ENCODE measurements at regions not wholly inside any gene's neighbourhood (a gene's known extent, or its start where the extent isn't known, plus 50 kb on each side); places are given as distances from the start of the nearest gene placed in this dataset.
"Not testable (repeated sequence)": the region's sequence is repeated elsewhere in the genome, so short reads cannot be mapped to it uniquely, and the experiment has no call there.

GRCh38 chr12:107184359-107184930, 91.1 kb upstream of the CRY1 start:
- Histone ChIP-seq H3K9me3 (ENCODE audit: control extremely low read depth in 1 of 5, control insufficient read depth in 4 of 5, insufficient read depth in 2 of 5, low read depth in 1 of 5, low read length in 4 of 5) (peaks cover 0 to 3% (median 0%) of the 10 kb centered on the region in 5 experiments), H3K4me1 (ENCODE audit: control extremely low read depth in 1 of 4, control insufficient read depth in 4 of 4, insufficient read depth in 4 of 4, low read length in 3 of 4) (no peaks in the 10 kb centered on the region), H3K27me3 (replicated peaks in 2 of 5; ENCODE audit: control insufficient read depth in 4 of 5, insufficient read depth in 5 of 5, low read length in 4 of 5) (peaks cover 0 to 3% (median 0%) of the 10 kb centered on the region in 5 experiments), H3K36me3 (ENCODE audit: control insufficient read depth in 4 of 4, insufficient read depth in 4 of 4, low read length in 3 of 4) (no peaks in the 10 kb centered on the region), H3K27ac (ENCODE audit: insufficient read depth in 1 of 2, low read depth in 1 of 2, low read length in 2 of 2, poor library complexity in 1 of 2, severe bottlenecking in 2 of 2) (no peak overlapping the region), H3K4me3 (ENCODE audit: control insufficient read depth in 1 of 7, extremely low read depth in 1 of 7, insufficient read depth in 4 of 7, low read depth in 2 of 7, low read length in 6 of 7) (no peak overlapping the region)
- no peak for DNase-seq
- ChIA-PET POLR2A (no interaction called here), CTCF (no interaction called here)
- WGBS (ENCODE audit: insufficient coverage), result 0% methylated on average over 1 of the region's 5 CpGs

GRCh38 chr12:107196681-107197080, 103.3 kb upstream of the CRY1 start:
- no peaks in the 10 kb centered on the region for H3K4me1 ChIP-seq (ENCODE audit: control extremely low read depth in 1 of 4, control insufficient read depth in 4 of 4, insufficient read depth in 4 of 4, low read length in 3 of 4)
- H3K36me3 ChIP-seq (ENCODE audit: control insufficient read depth in 4 of 4, insufficient read depth in 4 of 4, low read length in 3 of 4), result no peaks in the 10 kb centered on the region
- H3K27me3 ChIP-seq (replicated peaks in 2 of 5; ENCODE audit: control insufficient read depth in 4 of 5, insufficient read depth in 5 of 5, low read length in 4 of 5), result peaks cover 0 to 4% (median 0%) of the 10 kb centered on the region in 5 experiments
- peaks cover 0 to 4% (median 0%) of the 10 kb centered on the region in 5 experiments for H3K9me3 ChIP-seq (ENCODE audit: control extremely low read depth in 1 of 5, control insufficient read depth in 4 of 5, insufficient read depth in 2 of 5, low read depth in 1 of 5, low read length in 4 of 5)
- POLR2A ChIA-PET, result no interaction called here
- WGBS (ENCODE audit: insufficient coverage), result 71% methylated on average over 2 of the region's 2 CpGs
- H3K27ac ChIP-seq (ENCODE audit: insufficient read depth in 1 of 2, low read depth in 1 of 2, low read length in 2 of 2, poor library complexity in 1 of 2, severe bottlenecking in 2 of 2), result no peak overlapping the region
- no peak for DNase-seq
- H3K4me3 ChIP-seq (ENCODE audit: control insufficient read depth in 1 of 7, extremely low read depth in 1 of 7, insufficient read depth in 4 of 7, low read depth in 2 of 7, low read length in 6 of 7), result no peak overlapping the region
- CTCF ChIA-PET, result no interaction called here

- Histone ChIP-seq H3K27ac (ENCODE audit: insufficient read depth in 1 of 2, low read depth in 1 of 2, low read length in 2 of 2, poor library complexity in 1 of 2, severe bottlenecking in 2 of 2) (no peak overlapping the region), H3K4me3 (ENCODE audit: control insufficient read depth in 1 of 7, extremely low read depth in 1 of 7, insufficient read depth in 4 of 7, low read depth in 2 of 7, low read length in 6 of 7) (no peak overlapping the region), H3K4me1 (ENCODE audit: control extremely low read depth in 1 of 4, control insufficient read depth in 4 of 4, insufficient read depth in 4 of 4, low read length in 3 of 4) (no peaks in the 10 kb centered on the region), H3K36me3 (ENCODE audit: control insufficient read depth in 4 of 4, insufficient read depth in 4 of 4, low read length in 3 of 4) (no peaks in the 10 kb centered on the region), H3K27me3 (replicated peaks in 2 of 5; ENCODE audit: control insufficient read depth in 4 of 5, insufficient read depth in 5 of 5, low read length in 4 of 5) (peaks cover 0 to 4% (median 0%) of the 10 kb centered on the region in 5 experiments), H3K9me3 (ENCODE audit: control extremely low read depth in 1 of 5, control insufficient read depth in 4 of 5, insufficient read depth in 2 of 5, low read depth in 1 of 5, low read length in 4 of 5) (no peaks in the 10 kb centered on the region)
- ChIA-PET POLR2A (no interaction called here), CTCF (interaction anchor here (1.5 kb wide), 1 partner anchor 39 kb away, joined by 3 read pairs; no protein-coding TSS in a partner anchor)
- no CpG with 5 or more reads among the region's 1 CpG for WGBS (ENCODE audit: insufficient coverage)
- no peak for DNase-seq
Measured at GRCh38 chr12:107200394-107200793, 107.0 kb upstream of the CRY1 start.

- ChIA-PET CTCF (no interaction called here), POLR2A (interaction anchor here (0.7 kb wide), 1 partner anchor 45 kb away, joined by 3 read pairs; no protein-coding TSS in a partner anchor)
- Histone ChIP-seq H3K4me3 (ENCODE audit: control insufficient read depth in 1 of 7, extremely low read depth in 1 of 7, insufficient read depth in 4 of 7, low read depth in 2 of 7, low read length in 6 of 7) (no peak overlapping the region), H3K36me3 (ENCODE audit: control insufficient read depth in 4 of 4, insufficient read depth in 4 of 4, low read length in 3 of 4) (no peaks in the 10 kb centered on the region), H3K4me1 (ENCODE audit: control extremely low read depth in 1 of 4, control insufficient read depth in 4 of 4, insufficient read depth in 4 of 4, low read length in 3 of 4) (no peaks in the 10 kb centered on the region), H3K27ac (ENCODE audit: insufficient read depth in 1 of 2, low read depth in 1 of 2, low read length in 2 of 2, poor library complexity in 1 of 2, severe bottlenecking in 2 of 2) (no peak overlapping the region), H3K9me3 (ENCODE audit: control extremely low read depth in 1 of 5, control insufficient read depth in 4 of 5, insufficient read depth in 2 of 5, low read depth in 1 of 5, low read length in 4 of 5) (no peaks in the 10 kb centered on the region), H3K27me3 (replicated peaks in 2 of 5; ENCODE audit: control insufficient read depth in 4 of 5, insufficient read depth in 5 of 5, low read length in 4 of 5) (no peaks in the 10 kb centered on the region)
- no CpG with 5 or more reads among the region's 4 CpGs for WGBS (ENCODE audit: insufficient coverage)
- no peak for DNase-seq
Measured at GRCh38 chr12:107207931-107208525, 114.7 kb upstream of the CRY1 start.

GRCh38 chr12:107209700-107210099, 116.4 kb upstream of the CRY1 start:
- H3K9me3 ChIP-seq (ENCODE audit: control extremely low read depth in 1 of 5, control insufficient read depth in 4 of 5, insufficient read depth in 2 of 5, low read depth in 1 of 5, low read length in 4 of 5); CTCF ChIA-PET: not testable (repeated sequence)

GRCh38 chr12:107214373-107214773, 121.0 kb upstream of the CRY1 start:
- CTCF ChIA-PET; H3K9me3 ChIP-seq (ENCODE audit: control extremely low read depth in 1 of 5, control insufficient read depth in 4 of 5, insufficient read depth in 2 of 5, low read depth in 1 of 5, low read length in 4 of 5); H3K4me3 ChIP-seq (ENCODE audit: control insufficient read depth in 1 of 7, extremely low read depth in 1 of 7, insufficient read depth in 4 of 7, low read depth in 2 of 7, low read length in 6 of 7); H3K27ac ChIP-seq (ENCODE audit: insufficient read depth in 1 of 2, low read depth in 1 of 2, low read length in 2 of 2, poor library complexity in 1 of 2, severe bottlenecking in 2 of 2); POLR2A ChIA-PET; DNase-seq; H3K36me3 ChIP-seq (ENCODE audit: control insufficient read depth in 4 of 4, insufficient read depth in 4 of 4, low read length in 3 of 4); H3K27me3 ChIP-seq (replicated peaks in 2 of 5; ENCODE audit: control insufficient read depth in 4 of 5, insufficient read depth in 5 of 5, low read length in 4 of 5); H3K4me1 ChIP-seq (ENCODE audit: control extremely low read depth in 1 of 4, control insufficient read depth in 4 of 4, insufficient read depth in 4 of 4, low read length in 3 of 4): not testable (repeated sequence)
- 60% methylated on average over 3 of the region's 3 CpGs for WGBS (ENCODE audit: insufficient coverage)

More at GRCh38 chr12:107209700-107210099, 116.4 kb upstream of the CRY1 start:
- H3K4me1 ChIP-seq (ENCODE audit: control extremely low read depth in 1 of 4, control insufficient read depth in 4 of 4, insufficient read depth in 4 of 4, low read length in 3 of 4); H3K36me3 ChIP-seq (ENCODE audit: control insufficient read depth in 4 of 4, insufficient read depth in 4 of 4, low read length in 3 of 4); POLR2A ChIA-PET; H3K27me3 ChIP-seq (replicated peaks in 2 of 5; ENCODE audit: control insufficient read depth in 4 of 5, insufficient read depth in 5 of 5, low read length in 4 of 5); H3K27ac ChIP-seq (ENCODE audit: insufficient read depth in 1 of 2, low read depth in 1 of 2, low read length in 2 of 2, poor library complexity in 1 of 2, severe bottlenecking in 2 of 2); DNase-seq; H3K4me3 ChIP-seq (ENCODE audit: control insufficient read depth in 1 of 7, extremely low read depth in 1 of 7, insufficient read depth in 4 of 7, low read depth in 2 of 7, low read length in 6 of 7): not testable (repeated sequence)
- 97% methylated on average over 6 of the region's 7 CpGs for WGBS (ENCODE audit: insufficient coverage)

GRCh38 chr12:107216411-107216810, 123.1 kb upstream of the CRY1 start:
- CTCF ChIA-PET; H3K4me1 ChIP-seq (ENCODE audit: control extremely low read depth in 1 of 4, control insufficient read depth in 4 of 4, insufficient read depth in 4 of 4, low read length in 3 of 4); POLR2A ChIA-PET; H3K4me3 ChIP-seq (ENCODE audit: control insufficient read depth in 1 of 7, extremely low read depth in 1 of 7, insufficient read depth in 4 of 7, low read depth in 2 of 7, low read length in 6 of 7); H3K36me3 ChIP-seq (ENCODE audit: control insufficient read depth in 4 of 4, insufficient read depth in 4 of 4, low read length in 3 of 4); DNase-seq; H3K27me3 ChIP-seq (replicated peaks in 2 of 5; ENCODE audit: control insufficient read depth in 4 of 5, insufficient read depth in 5 of 5, low read length in 4 of 5); H3K9me3 ChIP-seq (ENCODE audit: control extremely low read depth in 1 of 5, control insufficient read depth in 4 of 5, insufficient read depth in 2 of 5, low read depth in 1 of 5, low read length in 4 of 5); H3K27ac ChIP-seq (ENCODE audit: insufficient read depth in 1 of 2, low read depth in 1 of 2, low read length in 2 of 2, poor library complexity in 1 of 2, severe bottlenecking in 2 of 2): not testable (repeated sequence)
- 100% methylated on average over 4 of the region's 7 CpGs for WGBS (ENCODE audit: insufficient coverage)

Measured in common myeloid progenitor, CD34-positive (primary cell).